ENCODE measurements at regions not wholly inside any gene's neighbourhood (a gene's known extent, or its start where the extent isn't known, plus 50 kb on each side); places are given as distances from the start of the nearest gene placed in this dataset.

DNA sequence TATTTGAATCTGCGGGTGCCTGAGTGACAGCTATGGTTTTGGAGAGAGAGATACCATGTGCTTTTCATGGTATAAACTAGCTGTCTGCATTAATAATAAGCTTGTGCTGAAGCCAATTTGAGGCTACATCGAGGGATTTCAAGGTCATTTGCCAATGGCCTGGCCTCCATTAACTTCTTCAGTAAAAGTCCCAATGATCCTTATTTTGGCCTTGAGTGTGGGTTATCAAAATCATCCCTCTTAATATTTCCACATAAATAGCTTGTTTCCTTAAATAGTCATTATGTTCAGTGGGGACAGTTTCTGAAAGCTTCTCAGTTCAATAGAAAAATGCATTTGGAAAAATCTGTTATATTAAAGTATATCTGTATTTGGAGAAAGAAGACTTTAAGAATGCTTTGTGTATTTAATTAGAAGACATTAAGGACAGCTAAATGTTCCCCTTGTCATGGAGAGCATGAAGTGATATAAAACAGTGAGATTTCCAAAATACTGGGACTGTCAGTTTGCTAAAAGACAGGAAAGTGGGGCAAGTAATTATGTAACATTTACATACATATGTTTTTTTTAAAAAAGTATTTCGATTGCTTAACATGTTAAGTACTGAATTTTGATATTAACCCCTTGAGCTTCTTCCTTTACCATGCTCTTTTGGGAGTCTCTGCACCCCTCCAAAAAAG is 355.5 kb upstream of the ZEB2 start:
- intact Hi-C loops (cut with DNase I, micrococcal nuclease) = no loop called here
- no peaks in the 10 kb centered on the region for H3K4me1 ChIP-seq (ENCODE audit: low read depth)
- DNase-seq (no peak), ATAC-seq (no peak)
- TF ChIP-seq CTCF (IDR thresholded peaks at IDR 0.05) = no peak
- H3K36me3 ChIP-seq (ENCODE audit: low read depth) = no peaks in the 10 kb centered on the region
- H3K9me3 ChIP-seq = no peaks in the 10 kb centered on the region
- no peak overlapping the region for H3K4me3 ChIP-seq

GRCh38 chr2:144865670-144866069 is 345.8 kb upstream of the ZEB2 start:
- Histone ChIP-seq H3K4me3 (no peak overlapping the region), H3K9me3 (no peaks in the 10 kb centered on the region), H3K36me3 (ENCODE audit: low read depth) (no peaks in the 10 kb centered on the region), H3K4me1 (ENCODE audit: low read depth) (no peaks in the 10 kb centered on the region)
- intact Hi-C loops (cut with DNase I, micrococcal nuclease) = no loop called here
- no peak for TF ChIP-seq CTCF (IDR thresholded peaks at IDR 0.05)
- ATAC-seq (no peak), DNase-seq (no peak)

DNA sequence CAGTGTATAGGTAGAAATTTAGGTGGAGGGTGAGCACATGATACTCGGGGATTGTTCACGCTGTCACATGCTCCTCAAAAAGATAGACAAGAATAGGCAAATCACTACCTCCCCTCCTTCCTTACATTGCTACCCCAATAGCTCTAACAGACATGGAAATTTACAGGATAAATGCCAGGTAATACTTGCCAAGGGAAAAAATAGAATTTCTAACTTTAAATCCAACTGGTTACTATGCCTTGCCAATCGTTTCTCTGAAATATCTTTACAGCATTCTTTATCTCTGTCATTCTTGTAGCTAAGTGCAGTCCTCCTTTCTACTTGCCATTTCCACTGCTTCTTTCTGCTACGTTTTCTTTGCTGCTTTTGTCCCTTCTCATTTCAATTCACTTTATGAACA is 339.8 kb upstream of the ZEB2 start:
- no peaks in the 10 kb centered on the region for H3K4me1 ChIP-seq (ENCODE audit: low read depth)
- no peaks in the 10 kb centered on the region for H3K9me3 ChIP-seq
- intact Hi-C loops (cut with DNase I, micrococcal nuclease) = no loop called here
- no peak for TF ChIP-seq CTCF (IDR thresholded peaks at IDR 0.05)
- ATAC-seq (no peak), DNase-seq (no peak)
- no peaks in the 10 kb centered on the region for H3K36me3 ChIP-seq (ENCODE audit: low read depth)
- no peak overlapping the region for H3K4me3 ChIP-seq

- Histone ChIP-seq H3K4me3 (no peak overlapping the region), H3K4me1 (ENCODE audit: low read depth) (no peaks in the 10 kb centered on the region), H3K9me3 (no peaks in the 10 kb centered on the region), H3K36me3 (ENCODE audit: low read depth) (no peaks in the 10 kb centered on the region)
- DNase-seq = no peak
- TF ChIP-seq CTCF (IDR thresholded peaks at IDR 0.05) = no peak
- no peak for ATAC-seq
- intact Hi-C loops (cut with DNase I, micrococcal nuclease) = no loop called here
Measured at GRCh38 chr2:144858211-144858610, 338.3 kb upstream of the ZEB2 start.

DNA sequence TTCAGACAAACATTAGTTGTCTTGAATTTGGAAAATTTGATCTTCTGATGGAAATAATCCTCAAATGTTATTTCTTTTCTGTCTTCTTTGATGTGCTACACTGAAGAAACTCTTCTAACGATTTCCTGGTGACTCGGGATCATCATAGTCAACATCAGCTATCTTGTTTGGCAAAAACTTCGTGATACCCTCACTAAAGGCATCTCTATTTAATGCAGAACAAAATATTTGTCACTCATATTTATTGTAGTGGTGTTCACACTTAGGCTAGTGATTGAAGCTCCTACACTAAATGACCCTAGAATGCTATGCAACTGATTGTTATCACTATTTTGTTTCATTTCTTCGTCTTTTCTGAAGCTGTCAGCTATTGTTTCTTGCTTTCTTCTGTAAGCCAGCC is 334.7 kb upstream of the ZEB2 start:
- Histone ChIP-seq H3K36me3 (ENCODE audit: low read depth) (no peaks in the 10 kb centered on the region), H3K4me3 (no peak overlapping the region), H3K4me1 (ENCODE audit: low read depth) (no peaks in the 10 kb centered on the region), H3K9me3 (no peaks in the 10 kb centered on the region)
- TF ChIP-seq CTCF (IDR thresholded peaks at IDR 0.05) = no peak
- no peak for DNase-seq
- intact Hi-C loops (cut with DNase I, micrococcal nuclease) = no loop called here
- no peak for ATAC-seq

GRCh38 chr2:144849612-144850011 is 329.7 kb upstream of the ZEB2 start:
- DNase-seq (no peak), ATAC-seq (no peak)
- intact Hi-C loops (cut with DNase I, micrococcal nuclease) = no loop called here
- no peak overlapping the region for H3K4me3 ChIP-seq
- H3K36me3 ChIP-seq (ENCODE audit: low read depth) = no peaks in the 10 kb centered on the region
- TF ChIP-seq CTCF (IDR thresholded peaks at IDR 0.05) = no peak
- H3K4me1 ChIP-seq (ENCODE audit: low read depth) = no peaks in the 10 kb centered on the region
- H3K9me3 ChIP-seq = no peaks in the 10 kb centered on the region

Measured in mucosa of descending colon (tissue), 3 donors.